Hepatic stellate cell (primary cell): ENCODE measurements at regions not wholly inside any gene's neighbourhood (a gene's known extent, or its start where the extent isn't known, plus 50 kb on each side); places are given as distances from the start of the nearest gene placed in this dataset.

ENCODE experiments used
- DNase-seq: peaks from one replicate; pipeline ENCODE4 v3.0.0; 2011; ENCODE audit warnings: low spot score

GRCh38 chr5:68352166-68352565 lies 136.6 kb downstream of the PIK3R1 start:
- no peak for DNase-seq

- DNase-seq: no peak
These were observed 138.0 kb downstream of the PIK3R1 start for GRCh38 chr5:68353605-68354004.

DNA sequence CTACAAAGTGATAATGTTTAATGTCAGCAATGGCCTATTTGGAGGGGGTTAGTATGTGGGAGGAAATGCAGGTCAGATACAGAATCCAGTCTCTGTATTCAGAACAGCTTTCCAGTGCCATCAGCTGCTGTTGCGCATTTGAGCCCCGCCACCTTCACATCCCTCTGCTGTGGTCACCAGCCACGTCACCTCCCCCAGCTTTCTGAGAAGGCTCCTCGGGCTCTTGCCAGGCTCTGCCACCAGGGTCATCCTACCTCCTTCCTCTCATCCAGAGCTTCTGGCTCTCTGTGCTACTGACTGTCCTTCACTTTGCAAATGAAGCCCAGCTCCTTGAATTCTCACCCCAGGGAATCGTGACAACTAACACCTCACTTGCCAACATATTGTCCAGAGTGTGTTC lies 138.8 kb downstream of the PIK3R1 start:
- no peak for DNase-seq

DNA sequence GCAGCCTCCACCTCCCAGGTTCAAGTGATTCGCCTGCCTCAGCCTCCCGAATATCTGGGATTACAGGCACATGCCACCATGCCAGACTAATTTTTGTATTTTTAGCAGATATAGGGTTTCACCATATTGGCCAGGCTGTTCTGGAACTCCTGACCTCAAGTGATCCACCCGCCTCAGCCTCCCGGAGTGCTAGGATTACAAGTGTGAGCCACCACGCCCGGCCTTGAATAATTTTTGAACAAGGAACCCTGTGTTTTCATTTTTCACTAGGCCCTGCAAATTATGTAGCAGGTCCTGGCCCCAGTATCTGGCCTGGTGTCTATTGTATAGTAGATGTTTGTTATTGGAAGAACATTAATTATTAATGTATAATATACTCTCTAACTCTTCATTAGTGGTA lies 140.7 kb downstream of the PIK3R1 start:
- DNase-seq: no peak

GRCh38 chr5:68356623-68357022 lies 141.1 kb downstream of the PIK3R1 start:
- DNase-seq: no peak

DNA sequence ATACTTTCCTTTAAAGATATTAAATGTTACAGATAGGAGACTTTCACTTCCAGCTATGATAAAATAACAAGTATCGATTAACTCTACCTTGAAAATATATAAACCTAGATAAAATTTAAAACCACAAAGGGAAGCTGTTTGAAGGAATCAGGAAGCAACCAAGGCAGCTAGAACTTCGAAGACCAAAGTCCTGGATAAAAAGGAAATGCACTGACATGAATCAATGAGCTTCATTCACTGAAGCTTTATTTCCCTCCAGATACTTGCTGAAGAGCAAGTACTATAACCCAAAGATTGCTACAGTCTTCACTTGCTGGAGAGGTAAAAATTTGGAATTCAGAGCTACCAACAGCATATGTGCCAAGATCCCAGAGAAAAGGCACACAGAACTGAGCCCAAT lies 144.1 kb downstream of the PIK3R1 start:
- DNase-seq: no peak

DNA sequence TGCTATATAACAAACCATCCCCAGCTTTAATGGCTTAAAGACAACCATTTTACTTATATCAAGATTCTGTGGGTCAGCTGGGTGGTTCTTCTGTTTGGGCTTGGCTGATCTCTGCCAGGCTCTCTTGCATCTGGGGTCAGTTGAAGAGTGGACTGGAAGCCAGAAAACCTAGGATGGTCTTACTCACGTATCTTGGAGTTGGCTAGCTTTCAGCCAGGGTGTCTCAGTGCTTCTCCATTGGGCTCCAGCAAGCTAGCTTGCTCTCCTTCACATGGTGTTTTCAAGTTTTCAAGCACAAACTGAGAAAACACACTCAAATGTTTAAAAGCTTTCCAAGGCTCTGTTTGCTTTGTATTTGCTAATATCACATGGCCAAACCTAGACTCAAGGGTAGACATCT lies 146.8 kb downstream of the PIK3R1 start:
- DNase-seq: no peak

DNA sequence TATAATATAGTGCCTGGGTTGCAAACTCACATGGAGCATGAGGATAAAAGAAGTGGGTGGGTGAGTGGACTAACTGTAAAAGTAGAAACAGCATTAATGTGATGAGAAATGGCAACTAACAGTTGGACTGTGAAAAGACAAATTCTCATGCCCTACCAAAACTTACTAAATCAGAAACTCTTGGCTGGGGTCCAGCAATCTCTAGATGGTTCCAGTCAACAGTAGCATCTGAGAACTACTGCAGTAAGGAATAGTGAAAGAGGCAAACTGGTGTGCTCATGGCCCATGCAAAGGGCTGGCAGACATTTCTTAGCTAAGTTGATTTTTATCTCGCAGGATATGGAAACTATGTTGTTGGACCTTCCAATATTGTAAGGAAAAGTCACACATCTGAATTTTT lies 150.3 kb downstream of the PIK3R1 start:
- no peak for DNase-seq

GRCh38 chr5:68367287-68367686 lies 151.7 kb downstream of the PIK3R1 start:
- DNase-seq: no peak

DNA sequence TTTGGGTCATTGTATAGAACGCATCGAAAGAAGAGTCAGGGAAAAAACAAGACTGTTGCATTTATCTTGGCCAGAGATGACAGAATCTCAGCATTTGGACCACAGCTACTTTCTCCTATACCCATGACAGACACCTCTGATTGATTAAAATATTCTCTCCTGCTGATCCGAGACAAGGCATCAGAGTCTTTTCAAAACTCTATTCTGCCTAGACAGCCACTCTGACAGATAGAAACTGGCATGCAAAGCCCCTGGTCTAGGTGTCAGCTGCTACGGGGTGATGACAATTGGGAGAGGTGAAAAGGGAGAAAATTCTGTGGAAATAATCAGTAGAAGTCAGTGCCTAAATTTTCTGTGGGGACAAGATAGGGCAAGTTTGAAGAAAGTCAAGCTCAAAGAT lies 152.2 kb downstream of the PIK3R1 start:
- no peak for DNase-seq

DNA sequence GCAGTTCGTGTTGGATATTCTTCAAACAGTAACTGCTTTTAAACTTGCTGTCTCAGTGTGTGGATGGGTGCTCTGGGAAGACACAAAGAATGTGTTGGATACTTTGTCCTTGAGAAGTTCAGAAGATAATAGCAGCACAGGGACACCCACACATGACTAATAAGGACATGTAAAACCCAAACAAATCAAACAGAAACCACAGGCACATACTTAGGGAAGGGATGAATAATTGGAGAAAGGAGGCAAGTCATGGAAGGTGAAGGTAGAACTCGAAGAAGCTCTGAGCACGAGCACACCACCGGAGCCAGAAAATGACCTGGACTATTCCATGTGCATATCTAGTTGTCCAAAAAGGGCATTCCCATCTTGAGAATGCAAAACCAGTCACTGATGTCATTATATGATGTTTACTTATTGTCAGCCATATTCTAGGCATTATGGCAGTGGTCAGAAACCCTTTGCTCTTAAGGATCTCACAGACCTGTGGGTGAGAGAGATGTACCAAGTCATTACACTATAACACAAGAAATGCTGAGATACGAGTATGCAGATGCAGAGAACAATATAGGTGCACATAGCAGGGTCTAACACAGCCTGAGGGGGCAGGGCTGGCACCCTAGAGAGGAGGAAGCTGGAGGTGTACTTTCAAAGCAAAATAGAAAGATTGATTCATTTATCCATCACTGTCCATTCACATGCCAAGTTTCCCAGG lies 152.9 kb downstream of the PIK3R1 start:
- DNase-seq: no peak

GRCh38 chr5:68369023-68369359 lies 153.4 kb downstream of the PIK3R1 start:
- DNase-seq: no peak

GRCh38 chr5:68369457-68370125 lies 154.0 kb downstream of the PIK3R1 start:
- no peak for DNase-seq

- DNase-seq: no peak
These were observed 154.6 kb downstream of the PIK3R1 start for GRCh38 chr5:68370196-68370595.

- DNase-seq: no peak
These were observed 156.1 kb downstream of the PIK3R1 start for GRCh38 chr5:68371607-68372006.

DNA sequence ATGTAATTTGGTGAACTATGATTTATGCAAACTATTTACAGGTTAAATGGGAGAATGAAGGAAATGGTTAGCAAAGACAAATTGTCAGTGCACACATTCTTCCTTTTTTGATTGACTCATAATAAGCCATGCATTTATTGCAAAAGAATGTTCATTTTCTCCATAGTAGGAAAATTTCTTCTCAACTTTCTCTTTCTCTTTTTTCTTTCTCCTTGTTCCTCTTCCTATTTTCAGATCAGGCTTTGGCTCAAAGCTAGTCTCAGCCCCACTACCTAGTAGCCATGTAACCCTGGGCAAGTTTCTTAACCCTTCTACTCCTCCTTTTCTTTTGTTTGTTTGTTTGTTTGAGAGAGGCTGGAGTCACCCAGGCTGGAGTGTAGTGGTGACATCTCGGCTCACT lies 156.6 kb downstream of the PIK3R1 start:
- no peak for DNase-seq

GRCh38 chr5:68373050-68373449 lies 157.5 kb downstream of the PIK3R1 start:
- DNase-seq: no peak

DNA sequence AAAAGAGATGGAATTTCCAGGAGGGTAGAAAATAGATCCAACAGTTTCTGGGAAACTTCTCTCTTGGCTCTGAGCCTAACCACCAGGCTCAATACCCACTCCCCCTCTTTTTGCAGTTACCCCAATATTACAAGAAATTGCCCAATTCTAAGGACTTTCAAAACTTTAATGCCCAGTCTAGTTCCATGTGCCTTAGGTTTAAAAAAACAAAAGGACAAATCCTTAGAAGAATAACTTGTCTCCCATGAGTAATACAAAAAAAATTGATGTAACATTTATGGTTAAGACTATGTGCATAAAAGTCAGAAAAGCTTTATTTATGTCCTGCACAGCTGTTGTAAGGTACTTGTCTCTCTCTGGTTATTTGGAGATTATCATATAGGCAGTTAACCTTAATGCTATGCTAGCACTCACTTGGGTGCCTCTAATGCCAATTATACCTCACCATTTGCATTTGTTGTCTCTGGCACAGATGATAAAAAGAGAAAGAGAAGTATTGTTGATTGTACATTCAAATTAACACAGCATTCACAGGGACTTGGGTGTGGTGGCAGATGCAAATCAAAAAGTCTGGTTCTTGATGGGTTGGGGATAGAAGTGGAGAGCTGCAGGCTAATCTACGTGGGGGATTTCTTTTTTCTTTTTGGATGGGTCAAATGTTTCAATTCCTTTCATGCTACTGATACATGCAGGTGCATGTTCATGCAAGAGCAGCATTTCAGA lies 159.4 kb downstream of the PIK3R1 start:
- no peak for DNase-seq

GRCh38 chr5:68375540-68375939 lies 160.0 kb downstream of the PIK3R1 start:
- DNase-seq: no peak

- no peak for DNase-seq
These were observed 161.4 kb downstream of the PIK3R1 start for GRCh38 chr5:68376935-68377334.

GRCh38 chr5:68377733-68378132 lies 162.2 kb downstream of the PIK3R1 start:
- DNase-seq: no peak

DNA sequence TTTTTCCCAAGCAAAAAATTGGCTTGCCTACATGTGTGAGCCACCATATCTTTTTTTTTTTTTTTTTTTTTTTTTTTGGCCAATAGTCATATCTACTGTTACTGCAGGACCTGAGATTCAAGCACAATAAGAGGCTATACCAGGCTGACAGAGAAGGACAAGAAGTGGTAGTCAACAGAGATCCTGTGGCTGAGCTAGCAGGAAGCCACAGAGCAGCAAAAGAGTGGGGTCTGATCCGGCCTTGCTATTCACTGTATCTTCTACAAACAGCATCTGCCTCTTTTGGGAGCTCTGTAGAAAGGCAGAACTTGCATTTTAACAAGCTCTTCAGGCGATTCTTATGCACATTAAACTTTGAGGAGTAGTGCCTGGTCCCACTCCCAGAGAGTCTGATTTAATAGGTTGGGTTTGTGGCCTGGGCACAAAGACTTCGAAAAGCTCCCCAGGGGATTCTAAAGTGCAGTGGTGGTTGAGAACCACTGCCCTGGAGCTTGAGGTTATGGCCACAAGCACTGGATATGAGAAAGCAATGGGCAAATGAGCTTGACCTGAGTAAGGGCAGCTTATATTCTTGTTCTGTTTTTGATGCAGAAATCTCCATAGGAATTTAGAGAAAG lies 162.8 kb downstream of the PIK3R1 start:
- DNase-seq: no peak
